GM18909 (cell line): ENCODE measurements at regions not wholly inside any gene's neighbourhood (a gene's known extent, or its start where the extent isn't known, plus 50 kb on each side); places are given as distances from the start of the nearest gene placed in this dataset.

Experiments used
- ATAC-seq: cut with Tn5 transposase; IDR thresholded peaks from one replicate; pipeline ENCODE4 v1.9.1; 2021; ENCODE audit warnings: mild to moderate bottlenecking; ENCODE audit not compliant: unreplicated experiment, poor library complexity

- ATAC-seq = no peak
Observed at GRCh38 chr5:1708592-1709141, 91.0 kb downstream of the MRPL36 start.

DNA sequence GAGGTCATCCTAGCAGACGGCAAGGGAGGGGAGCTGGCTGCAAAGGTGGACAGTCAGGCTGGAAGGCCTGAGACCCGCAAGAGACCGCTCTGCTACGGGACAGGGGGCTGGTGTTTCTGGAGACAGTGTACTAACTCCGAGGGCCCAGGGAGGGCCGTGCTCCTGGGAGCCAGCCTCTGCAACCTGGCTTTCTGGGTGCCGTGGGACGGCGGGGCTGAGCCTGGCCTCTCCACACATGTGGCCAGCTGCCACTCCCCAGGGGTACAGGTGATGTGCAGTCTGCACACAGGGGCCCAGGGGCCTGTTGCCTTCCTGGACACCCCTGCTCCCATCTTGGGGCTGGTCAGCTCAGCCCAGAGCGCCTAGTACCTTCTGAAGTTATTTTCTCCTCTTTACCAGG lies 92.2 kb downstream of the MRPL36 start:
- no peak for ATAC-seq

DNA sequence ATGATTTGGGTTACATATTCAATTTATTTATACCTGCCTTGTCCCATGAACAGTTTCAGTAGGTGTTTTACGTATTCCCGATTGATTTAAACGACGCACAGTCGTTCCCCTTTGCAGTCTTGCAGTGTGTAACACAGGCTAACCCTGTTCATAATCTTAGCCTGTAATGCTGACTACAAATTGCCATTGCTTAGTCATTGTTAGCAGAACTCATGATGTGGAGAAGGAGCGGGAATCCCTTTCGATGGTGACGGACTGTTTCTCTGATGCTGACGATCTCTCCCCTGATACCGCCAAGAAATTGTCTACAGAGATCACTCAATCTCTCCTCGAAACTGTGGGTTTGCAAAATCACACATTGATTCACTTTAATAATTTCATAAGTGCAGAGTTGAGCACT lies 93.2 kb downstream of the MRPL36 start:
- ATAC-seq = no peak

GRCh38 chr5:1706021-1706420 lies 93.6 kb downstream of the MRPL36 start:
- ATAC-seq = no peak

GRCh38 chr5:1704676-1705075 lies 95.0 kb downstream of the MRPL36 start:
- ATAC-seq = no peak

DNA sequence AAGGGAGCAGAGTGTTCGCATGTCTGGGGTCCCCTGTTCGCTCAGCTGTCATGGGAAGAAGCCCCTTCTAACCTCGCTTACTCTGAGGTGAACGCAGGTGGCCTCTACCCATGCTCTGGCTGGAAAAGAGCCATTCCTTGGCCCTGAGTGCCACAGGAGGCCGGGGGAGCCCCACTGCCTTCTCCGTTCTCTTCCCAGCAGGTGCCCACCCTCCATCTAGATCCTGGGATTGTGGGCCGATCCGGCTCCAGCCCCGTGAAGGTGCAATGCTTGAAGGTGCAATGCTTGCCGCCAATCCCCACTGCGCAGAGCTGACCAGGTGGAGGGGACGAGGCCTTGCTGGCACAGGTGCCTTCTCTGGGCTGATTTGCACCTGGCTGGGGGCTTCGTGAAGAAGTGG lies 95.4 kb downstream of the MRPL36 start:
- ATAC-seq = no peak

DNA sequence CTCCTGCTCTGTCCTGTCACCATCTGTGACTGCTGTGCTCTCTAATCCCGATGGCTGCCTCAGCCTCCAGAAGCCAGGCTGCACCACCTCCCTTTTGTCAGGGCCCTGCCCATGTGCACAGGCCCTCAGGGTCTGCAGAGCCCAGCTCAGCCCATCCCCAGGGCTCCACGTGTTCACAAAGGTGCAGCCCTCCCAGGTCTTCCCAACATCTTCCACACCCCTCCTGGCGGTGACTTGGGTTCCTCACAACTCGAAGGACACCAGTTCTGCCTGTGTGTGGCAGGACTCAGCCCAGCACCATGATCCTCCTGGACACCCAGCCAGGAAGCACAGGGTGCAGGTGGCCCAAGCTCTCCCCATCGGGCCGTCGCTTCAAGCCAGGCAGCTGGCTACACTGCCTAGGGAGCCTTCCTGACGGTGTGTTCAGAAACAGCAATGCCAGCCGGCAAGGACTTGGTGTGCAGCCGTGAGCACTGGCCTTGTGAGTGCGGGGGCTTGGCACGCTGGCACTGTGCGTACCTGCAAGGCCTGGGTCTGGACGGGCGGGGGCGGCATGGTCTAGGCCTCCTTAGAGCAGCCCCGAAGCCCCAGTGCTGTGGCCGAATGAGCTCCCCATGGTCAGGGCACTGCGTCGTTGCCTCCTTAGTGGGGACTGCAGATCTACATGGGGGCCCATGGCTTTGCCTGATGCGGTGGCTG lies 96.1 kb downstream of the MRPL36 start:
- no peak for ATAC-seq

DNA sequence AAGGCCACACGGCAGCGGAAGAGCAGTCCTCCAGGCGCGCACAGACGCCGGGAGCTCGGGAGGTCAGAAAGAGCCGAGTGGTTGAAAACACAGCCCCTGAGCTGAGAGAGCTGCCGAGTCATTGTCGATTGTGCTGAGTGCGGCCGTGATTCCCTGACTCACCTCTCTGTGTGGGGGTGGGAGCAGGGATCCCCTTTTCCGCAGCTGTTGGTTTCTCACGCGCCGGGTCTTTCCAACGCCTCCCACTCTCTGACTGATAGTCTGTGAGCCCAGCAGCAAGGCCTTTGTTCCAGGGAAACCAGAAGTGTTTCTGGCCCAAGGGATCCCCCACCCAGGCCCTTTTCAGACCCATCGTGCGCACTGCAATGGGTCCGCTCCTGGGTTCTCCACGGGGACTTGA lies 97.3 kb downstream of the MRPL36 start:
- ATAC-seq = no peak

GRCh38 chr5:1701884-1702283 lies 97.8 kb downstream of the MRPL36 start:
- no peak for ATAC-seq

DNA sequence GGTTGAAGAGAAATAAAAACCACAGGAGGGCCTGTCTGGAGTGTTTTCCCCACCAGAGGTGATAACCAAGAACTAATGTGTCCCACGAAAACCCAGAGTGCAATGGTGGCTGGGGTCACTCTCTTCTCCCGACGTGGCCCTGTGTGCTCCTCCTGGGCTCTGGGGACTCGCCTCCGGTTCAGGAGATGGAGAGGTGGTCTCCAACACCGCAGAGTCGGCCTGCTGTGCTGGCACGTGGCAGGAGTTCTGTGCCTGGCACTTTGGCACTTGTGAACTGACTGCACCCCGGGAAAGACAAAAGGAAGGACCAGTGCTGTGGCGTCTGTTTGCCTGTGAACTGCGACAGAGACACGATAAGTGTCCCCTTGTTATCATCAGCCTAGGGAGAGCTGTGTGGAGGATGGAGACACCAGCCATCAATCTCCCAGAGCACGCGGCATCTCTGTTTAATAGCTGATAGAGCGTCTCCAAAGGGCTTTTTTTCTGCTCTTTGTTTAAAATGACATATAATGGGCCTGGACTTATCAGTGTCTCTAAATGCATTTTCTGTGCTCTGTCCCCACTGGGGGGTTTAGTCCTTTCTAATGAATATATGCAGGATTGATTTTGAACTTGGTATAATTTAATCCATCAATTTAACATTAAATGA lies 98.3 kb downstream of the MRPL36 start:
- ATAC-seq = no peak

DNA sequence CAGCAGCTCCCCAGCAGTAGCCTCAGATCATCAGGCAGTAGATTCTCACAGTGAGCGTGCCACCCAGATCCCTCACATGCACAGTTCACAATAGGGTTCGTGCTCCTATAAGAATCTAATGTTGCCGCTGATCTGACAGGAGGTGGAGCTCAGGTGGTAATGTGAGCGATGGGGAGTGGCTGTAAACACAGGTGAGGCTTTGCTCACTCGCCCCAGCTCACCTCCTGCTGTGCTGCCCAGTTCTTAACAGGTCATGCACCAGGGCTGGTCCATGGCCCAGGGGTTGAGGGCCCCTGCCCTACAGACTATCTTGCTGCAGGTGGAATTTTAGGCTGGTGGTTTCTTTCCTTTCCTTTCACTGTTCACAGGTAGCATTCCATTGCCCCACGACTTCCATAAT lies 100.2 kb downstream of the MRPL36 start:
- ATAC-seq = no peak

DNA sequence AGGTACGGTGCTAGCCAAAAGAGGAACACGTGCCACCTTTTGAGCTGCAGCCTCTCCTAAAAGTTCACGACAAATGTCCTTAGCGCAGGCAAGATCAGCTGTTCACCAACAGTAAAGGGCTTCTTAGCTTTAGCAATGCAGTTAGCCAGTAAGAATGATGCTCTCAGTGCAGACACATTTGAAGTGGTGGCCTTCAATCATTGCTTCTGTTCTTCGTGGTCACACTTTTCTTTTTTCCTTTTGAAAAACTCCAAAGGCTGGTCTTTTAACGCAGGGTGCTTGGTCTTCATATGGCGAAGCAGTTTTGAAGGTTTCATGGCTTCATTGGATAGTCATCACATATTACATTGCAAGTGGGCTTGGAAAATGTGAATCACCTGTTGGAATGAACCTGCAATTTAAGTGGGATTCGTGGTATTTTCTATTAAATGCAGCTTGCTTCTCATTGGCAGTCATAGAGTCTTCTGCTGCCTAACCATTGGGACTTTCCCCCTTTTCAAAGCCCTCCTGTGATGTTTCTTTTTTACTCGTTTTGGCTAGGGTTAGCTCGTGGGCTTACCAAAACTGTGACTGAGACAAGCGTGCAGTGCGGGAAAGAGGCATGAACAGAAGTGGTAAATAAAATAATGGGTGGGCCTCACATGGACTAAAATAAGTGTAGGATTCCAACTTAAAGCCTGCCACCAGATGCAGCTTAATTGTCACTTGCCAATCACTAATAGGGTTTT lies 100.9 kb downstream of the MRPL36 start:
- no peak for ATAC-seq

DNA sequence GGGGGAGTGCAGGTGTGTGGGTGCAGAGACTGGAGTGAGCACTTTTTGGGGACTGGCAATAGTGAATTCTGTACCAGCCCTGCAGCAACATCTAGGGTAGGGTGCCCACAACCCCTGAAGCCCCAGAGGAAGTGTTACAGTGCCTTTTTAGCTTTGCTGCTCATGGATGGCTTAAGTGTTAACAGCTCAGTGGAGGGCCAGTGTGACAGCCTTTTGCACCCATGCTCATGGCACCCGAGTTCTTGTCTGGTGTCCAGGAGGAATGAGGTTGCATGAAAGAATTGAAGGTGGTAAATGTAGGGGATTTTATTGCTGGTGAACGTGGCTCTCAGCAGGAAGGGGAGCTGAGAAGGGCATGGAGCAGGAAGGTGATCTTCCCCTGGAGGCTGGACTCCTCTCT lies 107.3 kb downstream of the MRPL36 start:
- no peak for ATAC-seq

GRCh38 chr5:1687301-1687970 lies 112.2 kb downstream of the MRPL36 start:
- no peak for ATAC-seq

GRCh38 chr5:1686016-1686802 lies 113.4 kb downstream of the MRPL36 start:
- no peak for ATAC-seq

- ATAC-seq = no peak
Observed at GRCh38 chr5:1685066-1685465, 114.6 kb downstream of the MRPL36 start.

- ATAC-seq = no peak
Observed at GRCh38 chr5:1681955-1682354, 117.7 kb downstream of the MRPL36 start.

- ATAC-seq = no peak
Observed at GRCh38 chr5:1673042-1673677, 126.5 kb downstream of the MRPL36 start.

- ATAC-seq = no peak
Observed at GRCh38 chr5:1672396-1672795, 127.2 kb downstream of the MRPL36 start.

- no peak for ATAC-seq
Observed at GRCh38 chr5:1671351-1671750, 128.3 kb downstream of the MRPL36 start.
